H1 (cell line): ENCODE measurements at regions not wholly inside any gene's neighbourhood (a gene's known extent, or its start where the extent isn't known, plus 50 kb on each side); places are given as distances from the start of the nearest gene placed in this dataset.

Experiments used
- CTCF ChIA-PET: fragments of 300-600 bp; sonication (Branson Sonifier 250); formaldehyde crosslinking; loops from one replicate; lab custom pipeline; 2021; ENCODE audit not compliant: partially characterized antibody; lab: Charles Lee
- POLR2A ChIA-PET: fragments of 300-600 bp; sonication (Branson Sonifier 250); formaldehyde crosslinking; loops from one replicate; lab custom pipeline; 2021; ENCODE audit warnings: inconsistent platforms; ENCODE audit not compliant: partially characterized antibody; lab: Charles Lee
- DNase-seq, 2 experiments: peaks; one replicate each; pipeline versions ENCODE4 v3.0.0 to v3.0.0-alpha.2; 2010 to 2022; ENCODE audit warnings: low spot score in 2 of 2, low read depth in 1 of 2, mixed read lengths in 1 of 2
- FAIRE-seq: peaks from 2 replicates; lab custom pipeline; 2011; peaks lifted over from hg19 to GRCh38; lab: Jason Lieb, UNC
- H2AFZ ChIP-seq: 2 replicates; pipeline ENCODE4 v1.8.1; 2012; ENCODE audit warnings: low read length, inconsistent platforms
- H2AK5ac ChIP-seq: 2 replicates; pipeline ENCODE4 v1.6.1; 2013; ENCODE audit warnings: low read depth, low read length
- H2BK120ac ChIP-seq: replicated peaks from 2 replicates; pipeline ENCODE3; 2013; ENCODE audit warnings: low read depth, low read length, inconsistent platforms
- H2BK12ac ChIP-seq: 2 replicates; pipeline ENCODE4 v1.6.1; 2013; ENCODE audit warnings: low read depth, low read length
- H2BK15ac ChIP-seq: 2 replicates; pipeline ENCODE4 v1.6.1; 2013; ENCODE audit warnings: low read length
- H2BK20ac ChIP-seq: 2 replicates; pipeline ENCODE4 v1.6.1; 2013; ENCODE audit warnings: low read length
- H2BK5ac ChIP-seq: 2 replicates; pipeline ENCODE4 v1.6.1; 2013; ENCODE audit warnings: low read depth, low read length
- H3K14ac ChIP-seq: 2 replicates; pipeline ENCODE4 v1.6.1; 2013; ENCODE audit warnings: inconsistent platforms; ENCODE audit not compliant: insufficient read length
- H3K18ac ChIP-seq: 2 replicates; pipeline ENCODE4 v1.6.1; 2013; ENCODE audit warnings: low read length; ENCODE audit errors: extremely low read depth
- H3K23ac ChIP-seq: 2 replicates; pipeline ENCODE4 v1.6.1; 2013; ENCODE audit warnings: inconsistent platforms; ENCODE audit not compliant: insufficient read length
- H3K23me2 ChIP-seq: 2 replicates; pipeline ENCODE4 v1.6.1; 2013; ENCODE audit warnings: low read depth, low read length
- H3K27ac ChIP-seq: 2 replicates; pipeline ENCODE4 v1.6.1; 2011; ENCODE audit warnings: low read depth, low read length, inconsistent platforms
- H3K27me3 ChIP-seq, 4 experiments: replicated peaks in 1 of 4; 1 replicate in 1 of 4; 2 replicates in 3 of 4; pipeline versions ENCODE4 v1.6.1 to v1.8.1; 2011 to 2013; ENCODE audit warnings: low read length in 3 of 4, mild to moderate bottlenecking in 3 of 4, inconsistent platforms in 2 of 4, mixed read lengths in 2 of 4, moderate library complexity in 1 of 4; ENCODE audit not compliant: control insufficient read depth in 3 of 4, insufficient read depth in 3 of 4; ENCODE audit errors: extremely low read depth in 1 of 4
- H3K36me3 ChIP-seq, 4 experiments: 2 replicates each; pipeline versions ENCODE4 v1.6.1 to v1.8.1; 2011 to 2013; ENCODE audit warnings: mild to moderate bottlenecking in 4 of 4, low read length in 3 of 4, moderate library complexity in 2 of 4, control low read depth in 1 of 4, inconsistent platforms in 1 of 4; ENCODE audit not compliant: insufficient read depth in 4 of 4, control insufficient read depth in 2 of 4
- H3K4ac ChIP-seq: replicated peaks from 2 replicates; pipeline ENCODE3; 2013; ENCODE audit warnings: low read length, low read depth, mixed read lengths, inconsistent platforms; ENCODE audit not compliant: insufficient read length
- H3K4me1 ChIP-seq, 4 experiments: replicated peaks in 1 of 4; 1 replicate in 1 of 4; 2 replicates in 3 of 4; pipeline versions ENCODE4 v1.6.1 to v1.8.1; 2011 to 2013; ENCODE audit warnings: low read length in 3 of 4, inconsistent platforms in 2 of 4, mixed read lengths in 1 of 4; ENCODE audit not compliant: insufficient read depth in 4 of 4, control insufficient read depth in 3 of 4
- H3K4me2 ChIP-seq, 2 experiments: 2 replicates each; pipeline versions ENCODE4 v1.6.1 to v1.8.1; 2011 to 2013; ENCODE audit warnings: low read depth in 2 of 2, low read length in 2 of 2, control low read depth in 1 of 2, inconsistent platforms in 1 of 2, mild to moderate bottlenecking in 1 of 2; ENCODE audit not compliant: insufficient read depth in 1 of 2
- H3K4me3 ChIP-seq, 4 experiments: fragments of 200-600, 300-600 bp in 1 of 4; sonication (generic), shearing (Covaris generic), sonication (Bioruptor Twin) in 1 of 4; 2 replicates each; pipeline versions ENCODE4 v1.5.1 to v1.8.1; 2011 to 2016; ENCODE audit warnings: low read length in 4 of 4, low read depth in 3 of 4, control low read depth in 2 of 4, inconsistent platforms in 2 of 4, mild to moderate bottlenecking in 2 of 4, mixed read lengths in 1 of 4, moderate library complexity in 1 of 4; ENCODE audit not compliant: insufficient read depth in 2 of 4; ENCODE audit errors: extremely low read depth in 1 of 4
- H3K56ac ChIP-seq: replicated peaks from 2 replicates; pipeline ENCODE3; 2013; ENCODE audit warnings: low read depth, mild to moderate bottlenecking, mixed read lengths, low read length, inconsistent platforms; ENCODE audit not compliant: insufficient read length
- H3K79me1 ChIP-seq: 2 replicates; pipeline ENCODE4 v1.6.1; 2013; ENCODE audit warnings: low read depth, low read length, control low read depth
- H3K79me2 ChIP-seq, 2 experiments: 2 replicates each; pipeline versions ENCODE4 v1.6.1 to v1.8.1; 2012 to 2013; ENCODE audit warnings: low read length in 2 of 2, mild to moderate bottlenecking in 2 of 2, inconsistent platforms in 1 of 2; ENCODE audit not compliant: insufficient read depth in 2 of 2, control insufficient read depth in 1 of 2
- H3K9ac ChIP-seq, 4 experiments: replicated peaks in 1 of 4; 1 replicate in 1 of 4; 2 replicates in 3 of 4; pipeline versions ENCODE4 v1.6.1 to v1.8.1; 2011 to 2013; ENCODE audit warnings: low read depth in 3 of 4, low read length in 3 of 4, control low read depth in 2 of 4, mild to moderate bottlenecking in 2 of 4, moderate library complexity in 2 of 4, inconsistent platforms in 1 of 4; ENCODE audit errors: extremely low read depth in 1 of 4
- H3K9me3 ChIP-seq, 2 experiments: 2 replicates each; pipeline versions ENCODE4 v1.6.1 to v1.8.1; 2012 to 2013; ENCODE audit warnings: mild to moderate bottlenecking in 2 of 2, moderate library complexity in 2 of 2, control low read depth in 1 of 2, inconsistent platforms in 1 of 2, low read depth in 1 of 2, low read length in 1 of 2, mixed read lengths in 1 of 2; ENCODE audit not compliant: insufficient read depth in 2 of 2
- H4K20me1 ChIP-seq, 2 experiments: replicated peaks in 1 of 2; 2 replicates each; pipeline versions ENCODE3 to v1.8.1; 2011 to 2013; ENCODE audit warnings: inconsistent platforms in 2 of 2, low read length in 2 of 2, mild to moderate bottlenecking in 1 of 2; ENCODE audit not compliant: insufficient read depth in 2 of 2, control insufficient read depth in 1 of 2
- H4K5ac ChIP-seq: 2 replicates; pipeline ENCODE4 v1.6.1; 2013; ENCODE audit warnings: low read length, low read depth, mixed read lengths, inconsistent platforms; ENCODE audit not compliant: insufficient read length
- H4K8ac ChIP-seq: 2 replicates; pipeline ENCODE4 v1.8.0; 2013; ENCODE audit warnings: mild to moderate bottlenecking, moderate library complexity, low read length, inconsistent platforms; ENCODE audit not compliant: insufficient read depth; ENCODE audit errors: extremely low read depth
- H4K91ac ChIP-seq: replicated peaks from 2 replicates; pipeline ENCODE3; 2013; ENCODE audit warnings: low read length, mixed read lengths, inconsistent platforms; ENCODE audit not compliant: insufficient read length
- HDAC6 ChIP-seq: IDR thresholded peaks from one replicate; pipeline ENCODE4 v1.7.1; 2012; ENCODE audit warnings: low read depth, mild to moderate bottlenecking, inconsistent platforms, low read length, moderate library complexity
- JUND ChIP-seq: IDR thresholded peaks from 2 replicates; pipeline ENCODE4 v1.6.1; 2011; ENCODE audit warnings: mild to moderate bottlenecking, improper control_type of control experiment, low read length
- KDM4A ChIP-seq: IDR thresholded peaks from one replicate; pipeline ENCODE4 v1.7.1; 2012; ENCODE audit warnings: low read depth, mild to moderate bottlenecking, moderate library complexity, low read length, inconsistent platforms; ENCODE audit not compliant: severe bottlenecking
- PHF8 ChIP-seq: fragments of 200-600 bp; sonication (generic); conservative IDR thresholded peaks from 2 replicates; pipeline ENCODE4 v1.7.1; 2012; ENCODE audit warnings: low read depth, mild to moderate bottlenecking, inconsistent platforms, low read length, moderate library complexity
- RNF2 ChIP-seq: fragments of 200-900, 300-1000 bp; sonication (generic); IDR thresholded peaks from 2 replicates; pipeline ENCODE4 v1.7.1; 2016; ENCODE audit warnings: borderline replicate concordance, low read depth, mild to moderate bottlenecking, antibody characterized with exemption, low read length; ENCODE audit not compliant: poor library complexity, severe bottlenecking; ENCODE audit errors: missing control alignments
- RXRA ChIP-seq: IDR thresholded peaks from 2 replicates; pipeline ENCODE4 v1.6.1; 2011; ENCODE audit warnings: low read depth, mild to moderate bottlenecking, low read length, moderate library complexity; ENCODE audit not compliant: insufficient read depth
- SAP30 ChIP-seq: fragments of 300-600 bp; sonication (generic); IDR thresholded peaks from 2 replicates; pipeline ENCODE4 v1.7.1; 2012; ENCODE audit warnings: low read length, moderate library complexity, mild to moderate bottlenecking, inconsistent platforms; ENCODE audit not compliant: insufficient read depth, insufficient replicate concordance
- SRF ChIP-seq: IDR thresholded peaks from 2 replicates; pipeline ENCODE4 v1.6.1; 2011; ENCODE audit warnings: mild to moderate bottlenecking, low read depth, low read length, moderate library complexity
- TEAD4 ChIP-seq: IDR thresholded peaks from 2 replicates; pipeline ENCODE4 v1.6.1; 2012; ENCODE audit warnings: low read depth, low read length, inconsistent platforms, mixed read lengths
- YY1 ChIP-seq: IDR thresholded peaks from 2 replicates; pipeline ENCODE4 v1.6.1; 2011; ENCODE audit warnings: low read depth, mild to moderate bottlenecking, low read length
- WGBS, 2 experiments: shearing (Covaris generic) in 1 of 2; methylation state at CpG; one replicate each; pipeline versions ENCODE4 v1.1.6 to v1.1.7; 2013 to 2015; ENCODE audit warnings: low lambda C conversion rate in 2 of 2, mixed read lengths in 2 of 2, inconsistent platforms in 1 of 2, low coverage in 1 of 2, missing lambda C conversion rate in 1 of 2; ENCODE audit not compliant: insufficient replicate concordance in 2 of 2, insufficient coverage in 1 of 2, insufficient read length in 1 of 2; ENCODE audit errors: extremely low coverage in 1 of 2, missing lambda C conversion rate in 1 of 2; 5-methylcytosine and 5-hydroxymethylcytosine counted together
- TF ChIP-seq, protein P1 (sequence below): IDR thresholded peaks from 2 replicates; pipeline ENCODE4 v1.6.1; 2012; ENCODE audit warnings: inconsistent platforms
- TF ChIP-seq, protein P2 (sequence below): IDR thresholded peaks from 2 replicates; pipeline ENCODE4 v1.6.1; 2012; ENCODE audit warnings: low read length, inconsistent platforms

DNA sequence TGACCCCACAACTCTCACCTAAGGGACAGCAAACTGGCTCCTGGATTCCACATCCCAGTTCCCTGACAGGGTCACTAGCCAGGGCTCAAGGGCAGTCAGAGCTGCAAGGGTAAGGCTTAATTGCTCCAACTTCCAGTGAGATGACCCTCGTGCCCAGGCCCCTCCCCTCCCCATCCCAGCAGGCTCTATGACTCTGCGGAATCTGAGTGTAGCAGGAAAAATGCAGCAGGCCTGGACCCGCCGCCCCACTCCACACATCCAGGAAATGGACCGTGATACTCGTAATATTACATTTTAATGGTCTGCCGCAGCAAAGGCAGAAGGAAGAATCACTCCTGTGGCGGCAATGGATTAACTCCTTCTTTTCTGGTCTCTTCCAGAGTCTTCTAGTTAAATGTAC, 91.7 kb upstream of the CHST15 start:
- Histone ChIP-seq H3K23ac (no peak overlapping the region), H2BK5ac (no peak overlapping the region), H3K79me2 (no peaks in the 10 kb centered on the region), H4K8ac (peak overlapping the region; percentile 14; the same call in 1 of the 2 replicates), H4K91ac (no peak overlapping the region), H3K36me3 (no peaks in the 10 kb centered on the region), H3K27ac (no peak overlapping the region), H3K27me3 (no peaks in the 10 kb centered on the region; a peak in 1 of 7 replicates), H3K4me1 (no peaks in the 10 kb centered on the region), H2BK12ac (no peak overlapping the region), H2BK15ac (no peak overlapping the region), H3K23me2 (no peaks in the 10 kb centered on the region), H3K9ac (no peak overlapping the region), H2BK120ac (no peak overlapping the region), H4K20me1 (peaks cover 0 to 2% of the 10 kb centered on the region in 2 experiments), H3K18ac (no peak overlapping the region), H2BK20ac (no peak overlapping the region), H3K79me1 (no peaks in the 10 kb centered on the region), H2AFZ (no peak overlapping the region), H3K56ac (no peak overlapping the region), H3K14ac (no peak overlapping the region), H4K5ac (no peak overlapping the region), H3K4me2 (no peak overlapping the region), H3K4me3 (no peak overlapping the region), H3K4ac (peak overlapping the region; percentile 51), H2AK5ac (no peak overlapping the region; the same call in 1 of the 2 replicates), H3K9me3 (no peaks in the 10 kb centered on the region)
- CTCF ChIA-PET = interaction anchor here (1.4 to 2.8 kb wide), 5 partner anchors 7 to 54 kb away, joined by 3 to 13 read pairs (median 4); no protein-coding TSS in a partner anchor
- TF ChIP-seq YY1 = no peak
- no peak for TF ChIP-seq KDM4A
- no peak for TF ChIP-seq SRF
- TF ChIP-seq, protein P1, sequence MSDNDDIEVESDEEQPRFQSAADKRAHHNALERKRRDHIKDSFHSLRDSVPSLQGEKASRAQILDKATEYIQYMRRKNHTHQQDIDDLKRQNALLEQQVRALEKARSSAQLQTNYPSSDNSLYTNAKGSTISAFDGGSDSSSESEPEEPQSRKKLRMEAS = no peak
- no peak for TF ChIP-seq JUND
- TF ChIP-seq RXRA = no peak
- TF ChIP-seq SAP30 = no peak
- TF ChIP-seq TEAD4 = no peak
- TF ChIP-seq RNF2 = no peak
- TF ChIP-seq, protein P2, sequence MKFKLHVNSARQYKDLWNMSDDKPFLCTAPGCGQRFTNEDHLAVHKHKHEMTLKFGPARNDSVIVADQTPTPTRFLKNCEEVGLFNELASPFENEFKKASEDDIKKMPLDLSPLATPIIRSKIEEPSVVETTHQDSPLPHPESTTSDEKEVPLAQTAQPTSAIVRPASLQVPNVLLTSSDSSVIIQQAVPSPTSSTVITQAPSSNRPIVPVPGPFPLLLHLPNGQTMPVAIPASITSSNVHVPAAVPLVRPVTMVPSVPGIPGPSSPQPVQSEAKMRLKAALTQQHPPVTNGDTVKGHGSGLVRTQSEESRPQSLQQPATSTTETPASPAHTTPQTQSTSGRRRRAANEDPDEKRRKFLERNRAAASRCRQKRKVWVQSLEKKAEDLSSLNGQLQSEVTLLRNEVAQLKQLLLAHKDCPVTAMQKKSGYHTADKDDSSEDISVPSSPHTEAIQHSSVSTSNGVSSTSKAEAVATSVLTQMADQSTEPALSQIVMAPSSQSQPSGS = no peak
- TF ChIP-seq PHF8 = no peak
- no peak for TF ChIP-seq HDAC6
- POLR2A ChIA-PET = interaction anchor here (0.7 kb wide), 1 partner anchor 9 kb away, joined by 3 read pairs; no protein-coding TSS in a partner anchor
- 80% methylated on average over 8 of the region's 8 CpGs; no CpG with 5 or more reads in 1 of the 2 experiments for WGBS, 2 experiments
- FAIRE-seq (no peak), DNase-seq (peak in 1 of 2 experiments; percentile 40)
